HL-60 (cell line): ENCODE measurements at regions not wholly inside any gene's neighbourhood (a gene's known extent, or its start where the extent isn't known, plus 50 kb on each side); places are given as distances from the start of the nearest gene placed in this dataset.

ENCODE experiments used
- GABPA ChIP-seq: IDR thresholded peaks from 2 replicates; pipeline ENCODE4 v1.6.1; 2012; ENCODE audit warnings: low read depth
- POLR2AphosphoS5 ChIP-seq: IDR thresholded peaks from 2 replicates; pipeline ENCODE4 v1.6.1; 2012; ENCODE audit warnings: low read depth
- SPI1 ChIP-seq: IDR thresholded peaks from 2 replicates; pipeline ENCODE4 v1.6.1; 2012; ENCODE audit warnings: low read depth, mild to moderate bottlenecking, borderline replicate concordance
- TF ChIP-seq, protein P1 (sequence below): IDR thresholded peaks from one replicate; pipeline ENCODE4 v1.5.1; 2011; ENCODE audit warnings: low read length, control low read depth, inconsistent platforms; ENCODE audit not compliant: insufficient read depth
- TF ChIP-seq, protein P2 (sequence below): IDR thresholded peaks from 2 replicates; pipeline ENCODE4 v1.6.1; 2012; ENCODE audit warnings: low read depth; ENCODE audit not compliant: insufficient replicate concordance

- TF ChIP-seq, protein P1, sequence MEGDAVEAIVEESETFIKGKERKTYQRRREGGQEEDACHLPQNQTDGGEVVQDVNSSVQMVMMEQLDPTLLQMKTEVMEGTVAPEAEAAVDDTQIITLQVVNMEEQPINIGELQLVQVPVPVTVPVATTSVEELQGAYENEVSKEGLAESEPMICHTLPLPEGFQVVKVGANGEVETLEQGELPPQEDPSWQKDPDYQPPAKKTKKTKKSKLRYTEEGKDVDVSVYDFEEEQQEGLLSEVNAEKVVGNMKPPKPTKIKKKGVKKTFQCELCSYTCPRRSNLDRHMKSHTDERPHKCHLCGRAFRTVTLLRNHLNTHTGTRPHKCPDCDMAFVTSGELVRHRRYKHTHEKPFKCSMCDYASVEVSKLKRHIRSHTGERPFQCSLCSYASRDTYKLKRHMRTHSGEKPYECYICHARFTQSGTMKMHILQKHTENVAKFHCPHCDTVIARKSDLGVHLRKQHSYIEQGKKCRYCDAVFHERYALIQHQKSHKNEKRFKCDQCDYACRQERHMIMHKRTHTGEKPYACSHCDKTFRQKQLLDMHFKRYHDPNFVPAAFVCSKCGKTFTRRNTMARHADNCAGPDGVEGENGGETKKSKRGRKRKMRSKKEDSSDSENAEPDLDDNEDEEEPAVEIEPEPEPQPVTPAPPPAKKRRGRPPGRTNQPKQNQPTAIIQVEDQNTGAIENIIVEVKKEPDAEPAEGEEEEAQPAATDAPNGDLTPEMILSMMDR: no peak
- TF ChIP-seq, protein P2, sequence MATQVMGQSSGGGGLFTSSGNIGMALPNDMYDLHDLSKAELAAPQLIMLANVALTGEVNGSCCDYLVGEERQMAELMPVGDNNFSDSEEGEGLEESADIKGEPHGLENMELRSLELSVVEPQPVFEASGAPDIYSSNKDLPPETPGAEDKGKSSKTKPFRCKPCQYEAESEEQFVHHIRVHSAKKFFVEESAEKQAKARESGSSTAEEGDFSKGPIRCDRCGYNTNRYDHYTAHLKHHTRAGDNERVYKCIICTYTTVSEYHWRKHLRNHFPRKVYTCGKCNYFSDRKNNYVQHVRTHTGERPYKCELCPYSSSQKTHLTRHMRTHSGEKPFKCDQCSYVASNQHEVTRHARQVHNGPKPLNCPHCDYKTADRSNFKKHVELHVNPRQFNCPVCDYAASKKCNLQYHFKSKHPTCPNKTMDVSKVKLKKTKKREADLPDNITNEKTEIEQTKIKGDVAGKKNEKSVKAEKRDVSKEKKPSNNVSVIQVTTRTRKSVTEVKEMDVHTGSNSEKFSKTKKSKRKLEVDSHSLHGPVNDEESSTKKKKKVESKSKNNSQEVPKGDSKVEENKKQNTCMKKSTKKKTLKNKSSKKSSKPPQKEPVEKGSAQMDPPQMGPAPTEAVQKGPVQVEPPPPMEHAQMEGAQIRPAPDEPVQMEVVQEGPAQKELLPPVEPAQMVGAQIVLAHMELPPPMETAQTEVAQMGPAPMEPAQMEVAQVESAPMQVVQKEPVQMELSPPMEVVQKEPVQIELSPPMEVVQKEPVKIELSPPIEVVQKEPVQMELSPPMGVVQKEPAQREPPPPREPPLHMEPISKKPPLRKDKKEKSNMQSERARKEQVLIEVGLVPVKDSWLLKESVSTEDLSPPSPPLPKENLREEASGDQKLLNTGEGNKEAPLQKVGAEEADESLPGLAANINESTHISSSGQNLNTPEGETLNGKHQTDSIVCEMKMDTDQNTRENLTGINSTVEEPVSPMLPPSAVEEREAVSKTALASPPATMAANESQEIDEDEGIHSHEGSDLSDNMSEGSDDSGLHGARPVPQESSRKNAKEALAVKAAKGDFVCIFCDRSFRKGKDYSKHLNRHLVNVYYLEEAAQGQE: no peak
- TF ChIP-seq POLR2AphosphoS5 (no peak), SPI1 (no peak), GABPA (no peak)
Measured at GRCh38 chrX:138287205-138287877, 424.2 kb downstream of the FGF13 start.
